SK-N-SH (cell line): ENCODE measurements at regions not wholly inside any gene's neighbourhood (a gene's known extent, or its start where the extent isn't known, plus 50 kb on each side); places are given as distances from the start of the nearest gene placed in this dataset.

ENCODE experiments used
- CTCF ChIA-PET: fragments of 300-600, 350-600 bp; formaldehyde crosslinking; extraction: SDS; loops from one replicate; lab custom pipeline; 2021; lab: Yijun Ruan, JAX
- POLR2A ChIA-PET: fragments of 350-600 bp; sonication (Branson Sonifier 250); formaldehyde crosslinking; extraction: SDS; loops from one replicate; lab custom pipeline; 2020; ENCODE audit warnings: antibody characterized with exemption, inconsistent platforms; lab: Yijun Ruan, JAX
- DNase-seq: peaks from one replicate; pipeline ENCODE4 v3.0.0; 2012
- H2AFZ ChIP-seq: fragments of 200-600 bp; sonication (generic); 2 replicates; pipeline ENCODE4 v1.8.1; 2016; ENCODE audit warnings: antibody characterized with exemption, mild to moderate bottlenecking, low read depth
- H3F3A ChIP-seq: fragments of 200-600 bp; sonication (generic); replicated peaks from 2 replicates; pipeline ENCODE3; 2016; ENCODE audit warnings: antibody characterized with exemption, mild to moderate bottlenecking; ENCODE audit not compliant: insufficient read depth
- H3K27ac ChIP-seq, 2 experiments: fragments of 200-500 bp in 1 of 2; fragments of 200-600 bp in 1 of 2; sonication (Bioruptor generic) in 1 of 2; sonication (generic), shearing (Covaris generic) in 1 of 2; 2 replicates each; pipeline versions ENCODE4 v1.5.1 to v1.6.1; 2014 to 2016; ENCODE audit warnings: low read depth in 2 of 2, inconsistent platforms in 1 of 2, low read length in 1 of 2, mild to moderate bottlenecking in 1 of 2, mixed read lengths in 1 of 2
- H3K27me3 ChIP-seq: fragments of 200-600 bp; sonication (generic), shearing (Covaris generic); 2 replicates; pipeline ENCODE4 v1.6.1; 2016; ENCODE audit warnings: mixed run types; ENCODE audit not compliant: insufficient read depth
- H3K36me3 ChIP-seq, 2 experiments: fragments of 200-500 bp in 1 of 2; fragments of 200-600 bp in 1 of 2; sonication (Bioruptor generic) in 1 of 2; sonication (generic) in 1 of 2; replicated peaks in 1 of 2; 2 replicates each; pipeline versions ENCODE3 to v1.5.1; 2014 to 2016; ENCODE audit warnings: low read length in 1 of 2, mild to moderate bottlenecking in 1 of 2; ENCODE audit not compliant: insufficient read depth in 2 of 2, control insufficient read depth in 1 of 2
- H3K4me1 ChIP-seq, 2 experiments: fragments of 200-500 bp in 1 of 2; fragments of 200-600 bp in 1 of 2; sonication (Bioruptor generic) in 1 of 2; sonication (generic), shearing (Covaris generic) in 1 of 2; 2 replicates each; pipeline versions ENCODE4 v1.5.1 to v1.6.1; 2014 to 2016; ENCODE audit warnings: low read depth in 1 of 2, low read length in 1 of 2, mixed run types in 1 of 2; ENCODE audit not compliant: insufficient read depth in 2 of 2, control insufficient read depth in 1 of 2
- H3K4me2 ChIP-seq: fragments of 200-600 bp; sonication (generic), shearing (Covaris generic); 2 replicates; pipeline ENCODE4 v1.6.1; 2017; ENCODE audit warnings: mixed run types
- H3K4me3 ChIP-seq, 2 experiments: fragments of 200-500 bp in 1 of 2; fragments of 200-600 bp in 1 of 2; sonication (Bioruptor generic) in 1 of 2; sonication (generic), shearing (Covaris generic) in 1 of 2; 2 replicates each; pipeline versions ENCODE4 v1.5.1 to v1.8.1; 2014 to 2016; ENCODE audit warnings: low read depth in 2 of 2, inconsistent platforms in 1 of 2, low read length in 1 of 2, mild to moderate bottlenecking in 1 of 2, mixed read lengths in 1 of 2, moderate library complexity in 1 of 2
- H3K79me2 ChIP-seq: fragments of 200-600 bp; sonication (generic); 2 replicates; pipeline ENCODE4 v1.8.1; 2017; ENCODE audit warnings: mild to moderate bottlenecking; ENCODE audit not compliant: insufficient read depth
- H3K9ac ChIP-seq: fragments of 200-600 bp; sonication (generic); 2 replicates; pipeline ENCODE4 v1.6.1; 2017; ENCODE audit warnings: mixed run types
- H3K9me2 ChIP-seq: fragments of 200-600 bp; sonication (generic); 2 replicates; pipeline ENCODE4 v1.6.1; 2017; ENCODE audit warnings: mixed run types
- H3K9me3 ChIP-seq: fragments of 200-600 bp; sonication (generic); 2 replicates; pipeline ENCODE4 v1.6.1; 2017; ENCODE audit warnings: mixed run types, mild to moderate bottlenecking, moderate library complexity
- H4K20me1 ChIP-seq: fragments of 200-600 bp; sonication (generic); 2 replicates; pipeline ENCODE4 v1.6.1; 2017; ENCODE audit warnings: mild to moderate bottlenecking, mixed run types; ENCODE audit not compliant: insufficient read depth
- CHD2 ChIP-seq: fragments of 150-350 bp; IDR thresholded peaks from 2 replicates; pipeline ENCODE4 v1.6.1; 2018; ENCODE audit warnings: low read length; ENCODE audit not compliant: partially characterized antibody
- EP300 ChIP-seq, 2 experiments: IDR thresholded peaks; 2 replicates each; pipeline versions ENCODE4 v1.4.0 to v1.6.1; 2012; ENCODE audit warnings: borderline replicate concordance in 1 of 2, low read depth in 1 of 2, low read length in 1 of 2
- EZH2phosphoT487 ChIP-seq: fragments of 200-600 bp; sonication (generic); IDR thresholded peaks from 2 replicates; pipeline ENCODE4 v1.6.1; 2017; ENCODE audit warnings: low read depth, mixed run types, mild to moderate bottlenecking, antibody characterized with exemption, moderate library complexity, borderline replicate concordance
- GABPA ChIP-seq: IDR thresholded peaks from 2 replicates; pipeline ENCODE4 v1.4.0; 2012; ENCODE audit warnings: low read depth, mild to moderate bottlenecking
- MXI1 ChIP-seq: IDR thresholded peaks from 2 replicates; pipeline ENCODE4 v1.6.1; 2012; ENCODE audit warnings: mild to moderate bottlenecking, low read depth, low read length, improper control_type of control experiment
- NRF1 ChIP-seq: IDR thresholded peaks from 2 replicates; pipeline ENCODE4 v1.6.1; 2012; ENCODE audit warnings: low read depth, mild to moderate bottlenecking, low read length
- POLR2AphosphoS5 ChIP-seq: IDR thresholded peaks from 2 replicates; pipeline ENCODE4 v1.6.1; 2012; ENCODE audit warnings: low read depth, low read length
- RCOR1 ChIP-seq: fragments of 150-350 bp; IDR thresholded peaks from 2 replicates; pipeline ENCODE4 v1.6.1; 2017; ENCODE audit warnings: antibody characterized with exemption, low read length
- RXRA ChIP-seq: IDR thresholded peaks from 2 replicates; pipeline ENCODE4 v1.4.0; 2012; ENCODE audit warnings: low read depth, mild to moderate bottlenecking, borderline replicate concordance
- SIN3A ChIP-seq: IDR thresholded peaks from 2 replicates; pipeline ENCODE4 v1.6.1; 2012; ENCODE audit warnings: low read depth, mild to moderate bottlenecking, low read length, moderate library complexity, borderline replicate concordance
- USF1 ChIP-seq: IDR thresholded peaks from 2 replicates; pipeline ENCODE4 v1.4.0; 2012; ENCODE audit warnings: low read depth, borderline replicate concordance
- WGBS: methylation state at CpG from one replicate; pipeline ENCODE4 v1.1.6; 2017; ENCODE audit warnings: low lambda C conversion rate; 5-methylcytosine and 5-hydroxymethylcytosine counted together
- TF ChIP-seq, protein P1 (sequence below): IDR thresholded peaks from 2 replicates; pipeline ENCODE4 v1.6.1; 2012; ENCODE audit warnings: mild to moderate bottlenecking, low read depth, low read length, moderate library complexity
- TF ChIP-seq, protein P2 (sequence below): IDR thresholded peaks from 2 replicates; pipeline ENCODE4 v1.4.0; 2012; ENCODE audit warnings: low read depth

DNA sequence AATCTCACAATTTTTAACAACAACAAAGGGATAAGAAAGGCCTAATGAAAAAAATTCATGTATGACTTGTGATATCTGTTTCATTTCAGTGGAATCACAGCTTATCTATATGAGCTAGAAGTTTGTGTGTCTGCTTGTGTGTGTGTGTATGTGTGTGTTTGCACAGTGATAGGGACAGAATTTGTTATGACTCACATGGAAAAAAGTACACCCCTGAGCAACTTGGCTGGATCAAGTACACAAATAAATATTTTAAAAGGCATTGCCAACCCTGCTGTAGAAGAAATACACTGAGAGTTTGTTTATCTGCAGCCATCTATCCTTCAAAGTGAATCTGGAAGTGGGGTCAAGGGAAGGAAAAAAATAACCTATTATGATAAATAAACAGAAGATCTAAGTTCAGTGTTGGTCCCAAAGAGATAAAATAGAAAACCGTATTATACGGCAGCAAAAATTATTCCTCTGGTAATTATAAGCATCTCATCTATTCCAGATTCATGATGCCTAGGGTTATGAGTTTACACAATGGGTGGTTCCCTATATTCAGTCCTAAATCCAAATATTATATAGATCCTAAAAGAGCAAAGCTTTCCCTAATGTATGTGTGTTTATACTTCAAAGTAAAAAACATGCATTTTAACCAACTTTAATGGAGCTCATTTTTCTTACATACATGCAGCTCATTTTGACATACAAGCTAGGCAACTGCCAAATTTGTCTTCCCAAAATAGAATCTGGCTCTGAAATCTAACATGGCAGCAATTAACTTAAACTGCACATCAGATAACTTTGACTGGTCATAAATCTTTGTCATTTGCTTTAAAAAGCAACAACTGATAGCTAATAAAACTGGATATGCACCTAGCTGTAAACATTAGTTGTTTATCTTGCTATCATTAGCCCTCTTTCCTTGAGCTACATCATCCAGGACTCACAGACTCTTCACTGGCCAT, 420.6 kb downstream of the IRS1 start (continued):
- TF ChIP-seq, protein P1, sequence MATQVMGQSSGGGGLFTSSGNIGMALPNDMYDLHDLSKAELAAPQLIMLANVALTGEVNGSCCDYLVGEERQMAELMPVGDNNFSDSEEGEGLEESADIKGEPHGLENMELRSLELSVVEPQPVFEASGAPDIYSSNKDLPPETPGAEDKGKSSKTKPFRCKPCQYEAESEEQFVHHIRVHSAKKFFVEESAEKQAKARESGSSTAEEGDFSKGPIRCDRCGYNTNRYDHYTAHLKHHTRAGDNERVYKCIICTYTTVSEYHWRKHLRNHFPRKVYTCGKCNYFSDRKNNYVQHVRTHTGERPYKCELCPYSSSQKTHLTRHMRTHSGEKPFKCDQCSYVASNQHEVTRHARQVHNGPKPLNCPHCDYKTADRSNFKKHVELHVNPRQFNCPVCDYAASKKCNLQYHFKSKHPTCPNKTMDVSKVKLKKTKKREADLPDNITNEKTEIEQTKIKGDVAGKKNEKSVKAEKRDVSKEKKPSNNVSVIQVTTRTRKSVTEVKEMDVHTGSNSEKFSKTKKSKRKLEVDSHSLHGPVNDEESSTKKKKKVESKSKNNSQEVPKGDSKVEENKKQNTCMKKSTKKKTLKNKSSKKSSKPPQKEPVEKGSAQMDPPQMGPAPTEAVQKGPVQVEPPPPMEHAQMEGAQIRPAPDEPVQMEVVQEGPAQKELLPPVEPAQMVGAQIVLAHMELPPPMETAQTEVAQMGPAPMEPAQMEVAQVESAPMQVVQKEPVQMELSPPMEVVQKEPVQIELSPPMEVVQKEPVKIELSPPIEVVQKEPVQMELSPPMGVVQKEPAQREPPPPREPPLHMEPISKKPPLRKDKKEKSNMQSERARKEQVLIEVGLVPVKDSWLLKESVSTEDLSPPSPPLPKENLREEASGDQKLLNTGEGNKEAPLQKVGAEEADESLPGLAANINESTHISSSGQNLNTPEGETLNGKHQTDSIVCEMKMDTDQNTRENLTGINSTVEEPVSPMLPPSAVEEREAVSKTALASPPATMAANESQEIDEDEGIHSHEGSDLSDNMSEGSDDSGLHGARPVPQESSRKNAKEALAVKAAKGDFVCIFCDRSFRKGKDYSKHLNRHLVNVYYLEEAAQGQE = no peak
- TF ChIP-seq EZH2phosphoT487 = no peak
- no peak for TF ChIP-seq NRF1
- TF ChIP-seq USF1 = no peak
- TF ChIP-seq MXI1 = no peak
- TF ChIP-seq POLR2AphosphoS5 = no peak
- TF ChIP-seq, all 33 proteins: peak for 0

- peak overlapping the region; percentile 35; the same call in 1 of the 2 replicates for H2AFZ ChIP-seq
- no peaks in the 10 kb centered on the region for H3K79me2 ChIP-seq
- H3K27ac ChIP-seq = no peak overlapping the region; a peak in 1 of 4 replicates
- TF ChIP-seq SIN3A = no peak
- no peak for TF ChIP-seq NRF1
- TF ChIP-seq, protein P2, sequence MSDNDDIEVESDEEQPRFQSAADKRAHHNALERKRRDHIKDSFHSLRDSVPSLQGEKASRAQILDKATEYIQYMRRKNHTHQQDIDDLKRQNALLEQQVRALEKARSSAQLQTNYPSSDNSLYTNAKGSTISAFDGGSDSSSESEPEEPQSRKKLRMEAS = no peak
- TF ChIP-seq RXRA = no peak
- TF ChIP-seq RCOR1 = no peak
- TF ChIP-seq CHD2 = no peak
- no peak for TF ChIP-seq EP300 (IDR thresholded peaks at IDR 0.05; ENCODE audit: borderline replicate concordance in 1 of 2, low read depth in 1 of 2, low read length in 1 of 2)
- TF ChIP-seq EZH2phosphoT487 = no peak
- no peak for TF ChIP-seq GABPA
- TF ChIP-seq, all 33 proteins: peak for 0
- no peak for DNase-seq
- 41% methylated on average over 4 of the region's 4 CpGs for WGBS
- no peaks in the 10 kb centered on the region for H4K20me1 ChIP-seq
- no peak overlapping the region for H3K9ac ChIP-seq
- H3K9me3 ChIP-seq = no peaks in the 10 kb centered on the region
- no peaks in the 10 kb centered on the region for H3K9me2 ChIP-seq
- H3K4me3 ChIP-seq = no peak overlapping the region
- H3K27me3 ChIP-seq = no peaks in the 10 kb centered on the region
- no peaks in the 10 kb centered on the region for H3F3A ChIP-seq
- no peak overlapping the region for H3K4me2 ChIP-seq
- no peaks in the 10 kb centered on the region for H3K4me1 ChIP-seq
- no peaks in the 10 kb centered on the region for H3K36me3 ChIP-seq
- ChIA-PET POLR2A (no interaction called here), CTCF (no interaction called here)
Observed at GRCh38 chr2:226376516-226377180, 423.0 kb downstream of the IRS1 start.
